Mesenchymal stem cell (in vitro differentiated cells and primary cell): ENCODE measurements at regions not wholly inside any gene's neighbourhood (a gene's known extent, or its start where the extent isn't known, plus 50 kb on each side); places are given as distances from the start of the nearest gene placed in this dataset.

ENCODE experiments used
- DNase-seq: peaks from one replicate; pipeline ENCODE4 v3.0.0-alpha.2; 2013
- H2AFZ ChIP-seq: one replicate; pipeline ENCODE4 v1.6.1; 2013; ENCODE audit warnings: low read depth, mild to moderate bottlenecking, control low read depth, inconsistent platforms, low read length, moderate library complexity
- H2AK5ac ChIP-seq: 2 replicates; pipeline ENCODE4 v1.6.1; 2013; ENCODE audit warnings: low read length, moderate library complexity, mild to moderate bottlenecking, inconsistent platforms; ENCODE audit not compliant: severe bottlenecking
- H2BK120ac ChIP-seq: one replicate; pipeline ENCODE4 v1.6.1; 2013; ENCODE audit warnings: low read depth, mild to moderate bottlenecking, inconsistent platforms, low read length, moderate library complexity
- H2BK12ac ChIP-seq, 2 experiments: one replicate each; pipeline ENCODE4 v1.6.1; 2013; ENCODE audit warnings: inconsistent platforms in 2 of 2, low read length in 2 of 2, mild to moderate bottlenecking in 2 of 2, moderate library complexity in 2 of 2, control low read depth in 1 of 2
- H2BK15ac ChIP-seq: one replicate; pipeline ENCODE4 v1.6.1; 2013; ENCODE audit warnings: mild to moderate bottlenecking, low read depth, inconsistent platforms; ENCODE audit not compliant: poor library complexity, severe bottlenecking
- H2BK5ac ChIP-seq: 2 replicates; pipeline ENCODE4 v1.6.1; 2013; ENCODE audit warnings: low read depth, mild to moderate bottlenecking, low read length, control low read depth, inconsistent platforms; ENCODE audit not compliant: poor library complexity, severe bottlenecking
- H3K14ac ChIP-seq, 2 experiments: one replicate each; pipeline ENCODE4 v1.6.1; 2013; ENCODE audit warnings: inconsistent platforms in 2 of 2, low read length in 2 of 2, control low read depth in 1 of 2, mild to moderate bottlenecking in 1 of 2, moderate library complexity in 1 of 2
- H3K18ac ChIP-seq, 2 experiments: one replicate each; pipeline ENCODE4 v1.6.1; 2013; ENCODE audit warnings: inconsistent platforms in 2 of 2, low read length in 2 of 2, control low read depth in 1 of 2, low read depth in 1 of 2, mild to moderate bottlenecking in 1 of 2
- H3K23ac ChIP-seq, 2 experiments: one replicate each; pipeline ENCODE4 v1.6.1; 2013; ENCODE audit warnings: inconsistent platforms in 2 of 2, low read length in 2 of 2, mild to moderate bottlenecking in 2 of 2, moderate library complexity in 2 of 2, control low read depth in 1 of 2
- H3K27ac ChIP-seq: 2 replicates; pipeline ENCODE4 v1.5.1; 2013; ENCODE audit warnings: mild to moderate bottlenecking, moderate library complexity, low read length, control low read depth, inconsistent platforms; ENCODE audit not compliant: poor library complexity, severe bottlenecking
- H3K27me3 ChIP-seq, 2 experiments: 2 replicates each; pipeline versions ENCODE4 v1.6.1 to v1.7.0; 2013; ENCODE audit warnings: low read length in 2 of 2, mild to moderate bottlenecking in 2 of 2, moderate library complexity in 2 of 2, control low read depth in 1 of 2, inconsistent platforms in 1 of 2; ENCODE audit not compliant: control insufficient read depth in 1 of 2, insufficient read depth in 1 of 2
- H3K36me3 ChIP-seq, 2 experiments: 2 replicates each; pipeline versions ENCODE4 v1.6.1 to v1.7.0; 2013; ENCODE audit warnings: low read length in 2 of 2, control low read depth in 1 of 2, inconsistent platforms in 1 of 2, low read depth in 1 of 2, mild to moderate bottlenecking in 1 of 2; ENCODE audit not compliant: insufficient read depth in 2 of 2, control insufficient read depth in 1 of 2
- H3K4ac ChIP-seq, 2 experiments: one replicate each; pipeline ENCODE4 v1.6.1; 2013; ENCODE audit warnings: inconsistent platforms in 2 of 2, low read length in 2 of 2, mild to moderate bottlenecking in 2 of 2, moderate library complexity in 2 of 2, control low read depth in 1 of 2, low read depth in 1 of 2
- H3K4me1 ChIP-seq: 2 replicates; pipeline ENCODE4 v1.6.1; 2013; ENCODE audit warnings: low read depth, low read length, control low read depth; ENCODE audit not compliant: control insufficient read depth, insufficient read depth
- H3K4me2 ChIP-seq: 2 replicates; pipeline ENCODE4 v1.6.1; 2013; ENCODE audit warnings: low read length, mild to moderate bottlenecking, inconsistent platforms; ENCODE audit not compliant: poor library complexity, severe bottlenecking
- H3K4me3 ChIP-seq, 2 experiments: 2 replicates each; pipeline versions ENCODE4 v1.5.1 to v1.7.0; 2013; ENCODE audit warnings: low read length in 2 of 2, mild to moderate bottlenecking in 2 of 2, control low read depth in 1 of 2, low read depth in 1 of 2; ENCODE audit not compliant: insufficient read depth in 1 of 2
- H3K79me1 ChIP-seq: replicated peaks from 2 replicates; pipeline ENCODE4 v1.6.1; 2013; ENCODE audit warnings: mild to moderate bottlenecking, control low read depth, low read length, inconsistent platforms; ENCODE audit not compliant: poor library complexity, severe bottlenecking
- H3K9ac ChIP-seq: 2 replicates; pipeline ENCODE4 v1.7.0; 2013; ENCODE audit warnings: mild to moderate bottlenecking, low read length, moderate library complexity
- H3K9me3 ChIP-seq: 2 replicates; pipeline ENCODE4 v1.7.0; 2013; ENCODE audit warnings: mild to moderate bottlenecking, low read length; ENCODE audit not compliant: control insufficient read depth
- H4K8ac ChIP-seq: one replicate; pipeline ENCODE4 v1.6.1; 2013; ENCODE audit warnings: inconsistent platforms, mild to moderate bottlenecking, low read length, moderate library complexity
- H4K91ac ChIP-seq: one replicate; pipeline ENCODE4 v1.6.1; 2013; ENCODE audit warnings: mild to moderate bottlenecking, low read length, inconsistent platforms
- WGBS: methylation state at CpG from one replicate; pipeline ENCODE4 v1.1.7; 2013; ENCODE audit warnings: mixed read lengths; 5-methylcytosine and 5-hydroxymethylcytosine counted together

DNA sequence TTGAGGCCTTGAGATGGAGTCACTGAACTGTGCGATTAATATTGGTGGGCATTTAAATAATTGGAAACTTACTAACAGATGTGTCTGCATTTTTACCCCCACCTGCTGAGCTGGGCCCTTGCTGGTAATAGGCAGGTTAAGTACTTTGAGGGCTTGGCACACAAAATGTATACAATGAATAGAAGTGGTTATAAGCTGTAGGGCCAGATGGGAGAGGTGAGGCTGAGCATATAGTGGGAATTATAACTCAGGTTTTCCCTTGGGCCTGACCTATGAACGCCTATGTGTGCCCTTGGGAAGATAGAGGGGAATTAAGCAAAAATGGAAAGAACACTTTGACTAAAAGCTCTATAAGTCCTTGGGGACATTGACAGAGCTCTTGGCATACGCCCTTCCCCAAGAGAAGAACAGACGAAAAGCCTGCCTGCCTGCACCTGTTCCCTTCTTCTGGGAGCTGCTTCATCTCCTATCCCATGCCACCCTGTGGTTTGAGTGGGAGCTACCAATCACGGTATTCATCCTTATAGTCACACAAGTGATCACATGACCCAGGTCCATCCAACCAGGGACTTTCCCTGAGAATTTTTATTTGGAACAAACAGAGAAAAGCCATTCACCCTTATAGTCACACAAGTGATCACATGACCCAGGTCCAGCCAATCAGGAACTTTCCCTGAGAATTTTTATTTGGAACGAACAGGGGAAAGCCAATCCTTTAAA lies 260.7 kb upstream of the CSF3R start:
- no peaks in the 10 kb centered on the region for H3K79me1 ChIP-seq
- no peaks in the 10 kb centered on the region for H3K9me3 ChIP-seq
- H3K4me2 ChIP-seq = no peak overlapping the region
- H2BK120ac ChIP-seq = no peak overlapping the region
- H2AK5ac ChIP-seq = no peak overlapping the region
- no peak for DNase-seq
- no peak overlapping the region for H2BK5ac ChIP-seq
- no peak overlapping the region for H3K18ac ChIP-seq
- 77% methylated on average over 6 of the region's 6 CpGs for WGBS
- H2AFZ ChIP-seq = no peak overlapping the region
- no peak overlapping the region for H3K9ac ChIP-seq
- no peak overlapping the region for H3K23ac ChIP-seq
- no peak overlapping the region for H4K8ac ChIP-seq
- no peak overlapping the region for H2BK12ac ChIP-seq
- H3K4me3 ChIP-seq = no peak overlapping the region
- no peaks in the 10 kb centered on the region for H3K36me3 ChIP-seq
- H4K91ac ChIP-seq = no peak overlapping the region
- no peak overlapping the region for H3K4ac ChIP-seq
- no peak overlapping the region for H3K27ac ChIP-seq
- no peak overlapping the region for H3K14ac ChIP-seq
- peaks cover 0 to 8% of the 10 kb centered on the region in 2 experiments for H3K27me3 ChIP-seq
- H3K4me1 ChIP-seq = no peaks in the 10 kb centered on the region
- H2BK15ac ChIP-seq = no peak overlapping the region

GRCh38 chr1:36741066-36741465 lies 258.4 kb upstream of the CSF3R start:
- Histone ChIP-seq H3K4ac (no peak overlapping the region), H3K9ac (no peak overlapping the region), H3K36me3 (no peaks in the 10 kb centered on the region), H2BK15ac (no peak overlapping the region), H4K91ac (no peak overlapping the region), H3K23ac (no peak overlapping the region), H3K4me3 (no peak overlapping the region), H3K27ac (no peak overlapping the region), H2BK120ac (no peak overlapping the region), H2AK5ac (no peak overlapping the region), H3K18ac (no peak overlapping the region), H2AFZ (no peak overlapping the region), H3K27me3 (peaks cover 0 to 20% of the 10 kb centered on the region in 2 experiments), H3K14ac (no peak overlapping the region), H3K9me3 (no peaks in the 10 kb centered on the region), H2BK5ac (no peak overlapping the region), H3K4me1 (no peaks in the 10 kb centered on the region), H3K79me1 (no peaks in the 10 kb centered on the region), H2BK12ac (no peak overlapping the region), H3K4me2 (no peak overlapping the region), H4K8ac (no peak overlapping the region)
- DNase-seq = no peak
- no CpG with 5 or more reads among the region's 1 CpG for WGBS

GRCh38 chr1:36740446-36740845 lies 257.7 kb upstream of the CSF3R start:
- Histone ChIP-seq H4K91ac (no peak overlapping the region), H3K9me3 (no peaks in the 10 kb centered on the region)
- WGBS = 21% methylated on average over 1 of the region's 1 CpG

DNA sequence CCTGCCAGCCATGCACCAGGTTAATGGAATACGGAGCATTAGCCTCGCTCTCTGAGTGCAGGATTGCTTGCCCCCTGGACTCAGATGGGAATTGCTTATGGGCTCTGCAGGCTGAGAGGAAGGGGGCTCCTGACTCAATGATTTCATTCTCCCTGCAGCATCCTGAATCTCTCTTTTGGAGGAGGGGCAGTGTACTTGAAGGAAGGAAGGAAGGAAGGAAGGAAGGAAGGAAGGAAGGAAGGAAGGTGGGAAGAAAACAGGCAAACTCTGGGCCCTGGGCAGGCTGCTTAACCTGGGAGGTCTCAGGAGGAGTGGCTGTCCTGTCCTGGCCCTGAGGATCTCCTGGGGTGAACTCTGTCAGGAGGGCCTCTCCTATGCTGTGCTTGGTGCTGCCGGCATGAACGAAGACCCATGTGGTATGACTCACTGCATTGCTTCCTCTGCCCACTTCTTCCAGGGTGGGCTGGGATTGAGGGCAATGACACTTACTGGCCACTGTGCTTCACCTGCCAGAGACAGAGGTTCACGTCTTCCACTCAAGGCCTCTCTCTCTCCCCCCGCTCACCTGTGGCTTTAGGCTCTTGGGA lies 257.1 kb upstream of the CSF3R start:
- H3K27ac ChIP-seq = no peak overlapping the region
- H3K4me3 ChIP-seq = no peak overlapping the region
- no peak for DNase-seq
- no peak overlapping the region for H2AFZ ChIP-seq
- no peaks in the 10 kb centered on the region for H3K4me1 ChIP-seq
- no peak overlapping the region for H3K23ac ChIP-seq
- H2BK120ac ChIP-seq = no peak overlapping the region
- no peak overlapping the region for H4K91ac ChIP-seq
- no peak overlapping the region for H2AK5ac ChIP-seq
- H3K14ac ChIP-seq = no peak overlapping the region
- H2BK5ac ChIP-seq = no peak overlapping the region
- WGBS = 34% methylated on average over 4 of the region's 6 CpGs
- no peak overlapping the region for H3K18ac ChIP-seq
- H2BK12ac ChIP-seq = no peak overlapping the region
- no peak overlapping the region for H4K8ac ChIP-seq
- H3K9ac ChIP-seq = no peak overlapping the region
- no peaks in the 10 kb centered on the region for H3K79me1 ChIP-seq
- no peak overlapping the region for H3K4me2 ChIP-seq
- H3K36me3 ChIP-seq = no peaks in the 10 kb centered on the region
- no peaks in the 10 kb centered on the region for H3K9me3 ChIP-seq
- H2BK15ac ChIP-seq = no peak overlapping the region
- H3K4ac ChIP-seq = no peak overlapping the region
- peaks cover 0 to 22% of the 10 kb centered on the region in 2 experiments for H3K27me3 ChIP-seq

More at GRCh38 chr1:36740446-36740845, 257.7 kb upstream of the CSF3R start:
- Histone ChIP-seq H2BK12ac (no peak overlapping the region), H3K14ac (no peak overlapping the region), H2BK15ac (no peak overlapping the region), H3K4me3 (no peak overlapping the region), H3K36me3 (no peaks in the 10 kb centered on the region), H3K4me1 (no peaks in the 10 kb centered on the region), H2AK5ac (no peak overlapping the region), H2BK5ac (no peak overlapping the region), H3K4ac (no peak overlapping the region), H2BK120ac (no peak overlapping the region), H3K79me1 (no peaks in the 10 kb centered on the region), H2AFZ (no peak overlapping the region), H3K4me2 (no peak overlapping the region), H3K27ac (no peak overlapping the region), H3K27me3 (peaks cover 0 to 22% of the 10 kb centered on the region in 2 experiments), H3K9ac (no peak overlapping the region), H3K18ac (no peak overlapping the region), H4K8ac (no peak overlapping the region), H3K23ac (no peak overlapping the region)
- DNase-seq = no peak
